GM18519 (cell line): ENCODE measurements at regions not wholly inside any gene's neighbourhood (a gene's known extent, or its start where the extent isn't known, plus 50 kb on each side); places are given as distances from the start of the nearest gene placed in this dataset.
A peak's percentile ranks its signal among the peaks of the same experiment; 100 is the strongest.
"Not testable (repeated sequence)": the region's sequence is repeated elsewhere in the genome, so short reads cannot be mapped to it uniquely, and the experiment has no call there.

Experiments used
- ATAC-seq: cut with Tn5 transposase; IDR thresholded peaks from one replicate; pipeline ENCODE4 v1.9.1; 2021; ENCODE audit warnings: mild to moderate bottlenecking, moderate library complexity; ENCODE audit not compliant: unreplicated experiment, low FRiP score

- no peak for ATAC-seq
Measured at GRCh38 chr15:56812221-56812620, 78.9 kb upstream of the ZNF280D start.

GRCh38 chr15:56811586-56811985 is 78.3 kb upstream of the ZNF280D start:
- no peak for ATAC-seq

GRCh38 chr15:56808160-56808559 is 74.9 kb upstream of the ZNF280D start:
- ATAC-seq = no peak

- ATAC-seq = no peak
Measured at GRCh38 chr15:56806148-56806536, 72.8 kb upstream of the ZNF280D start.

DNA sequence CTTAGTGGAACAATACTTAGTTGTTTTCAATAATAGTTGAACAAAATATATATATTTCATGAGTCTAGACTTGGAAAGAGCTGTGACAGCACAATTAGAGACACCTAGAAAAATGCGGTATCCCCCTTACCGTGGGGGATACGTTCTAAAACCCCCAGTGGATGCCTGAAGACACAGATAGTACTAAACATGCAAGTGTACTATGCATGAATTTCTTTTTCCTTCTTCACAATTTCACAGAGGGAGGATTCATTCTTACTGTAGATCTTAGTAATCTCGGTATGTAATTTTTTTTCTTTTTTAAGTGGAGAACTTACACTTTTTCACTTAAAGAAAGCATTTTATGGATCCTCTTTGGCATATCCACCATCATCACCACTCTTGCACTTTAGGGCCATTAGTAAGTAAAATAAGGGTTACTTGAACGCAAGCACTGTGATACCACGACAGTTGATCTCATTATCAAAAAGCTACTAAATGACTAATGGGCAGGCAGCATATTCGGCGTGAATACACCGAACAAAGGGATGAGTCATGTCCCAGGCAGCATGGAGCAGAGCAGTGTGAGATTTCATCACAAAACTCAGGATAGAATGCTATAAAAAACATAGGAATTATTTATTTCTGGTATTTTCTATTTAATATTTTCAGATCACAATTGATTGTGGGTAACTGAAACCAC is 72.3 kb upstream of the ZNF280D start:
- no peak for ATAC-seq

DNA sequence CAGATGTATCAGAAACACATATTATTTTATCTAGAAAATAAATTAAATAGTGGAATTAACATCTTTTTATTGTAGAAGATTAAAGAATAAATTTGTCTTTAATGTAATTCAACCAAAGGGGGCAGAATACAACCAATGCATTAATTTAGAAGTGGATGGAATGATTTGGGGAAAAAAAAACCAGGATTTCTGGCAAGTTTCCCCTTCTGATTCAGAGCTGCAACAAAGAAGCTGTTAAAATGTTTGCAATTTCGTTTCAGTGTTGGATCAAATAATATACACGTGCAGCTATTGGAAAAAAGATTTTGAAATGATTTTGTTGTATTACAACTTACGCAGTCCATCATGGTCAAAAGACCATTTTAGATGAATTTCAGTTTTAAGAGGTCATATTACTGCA is 71.6 kb upstream of the ZNF280D start:
- no peak for ATAC-seq

GRCh38 chr15:56804279-56804678 is 71.0 kb upstream of the ZNF280D start:
- ATAC-seq = no peak

DNA sequence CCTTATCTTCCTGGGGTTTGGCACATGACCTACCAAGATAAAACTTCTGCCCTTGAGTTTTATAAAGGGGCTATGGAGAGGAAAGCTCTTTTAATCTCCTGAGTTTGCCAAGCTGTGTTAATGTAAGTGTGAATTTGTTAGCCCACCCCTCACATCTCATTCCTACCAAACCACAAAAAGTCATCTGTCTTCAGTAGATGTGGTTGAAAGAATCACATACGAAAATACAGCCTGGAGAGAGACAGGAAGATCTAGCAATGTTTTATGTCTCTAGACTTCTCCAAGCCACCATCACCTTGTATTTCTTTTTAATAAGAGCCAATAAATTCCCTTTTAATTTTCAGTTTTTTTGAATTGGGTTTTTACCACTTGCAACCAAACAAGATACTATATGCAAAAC is 68.9 kb upstream of the ZNF280D start:
- ATAC-seq = no peak

- ATAC-seq = peak; percentile 42
Measured at GRCh38 chr15:56798639-56799038, 65.3 kb upstream of the ZNF280D start.

- ATAC-seq = no peak
Measured at GRCh38 chr15:56797720-56798275, 64.5 kb upstream of the ZNF280D start.

DNA sequence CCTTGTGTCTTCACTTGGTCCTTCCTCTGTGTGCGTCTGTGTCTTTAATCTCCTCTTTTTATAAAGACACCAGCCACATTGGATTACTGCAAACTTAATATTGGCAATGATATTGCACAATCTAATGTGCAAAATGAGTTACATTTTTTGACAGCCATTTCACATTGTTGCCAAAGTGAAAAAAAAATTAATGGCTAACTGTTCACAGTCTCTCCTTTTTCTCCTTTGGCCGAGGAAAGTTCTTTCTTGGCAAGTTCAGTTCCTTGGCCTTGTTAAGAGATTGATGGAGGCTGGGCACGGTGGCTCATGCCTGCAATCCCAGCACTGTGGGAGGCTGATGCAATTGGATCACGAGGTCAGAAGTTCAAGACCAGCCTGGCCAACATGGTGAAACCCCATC is 62.2 kb upstream of the ZNF280D start:
- no peak for ATAC-seq

DNA sequence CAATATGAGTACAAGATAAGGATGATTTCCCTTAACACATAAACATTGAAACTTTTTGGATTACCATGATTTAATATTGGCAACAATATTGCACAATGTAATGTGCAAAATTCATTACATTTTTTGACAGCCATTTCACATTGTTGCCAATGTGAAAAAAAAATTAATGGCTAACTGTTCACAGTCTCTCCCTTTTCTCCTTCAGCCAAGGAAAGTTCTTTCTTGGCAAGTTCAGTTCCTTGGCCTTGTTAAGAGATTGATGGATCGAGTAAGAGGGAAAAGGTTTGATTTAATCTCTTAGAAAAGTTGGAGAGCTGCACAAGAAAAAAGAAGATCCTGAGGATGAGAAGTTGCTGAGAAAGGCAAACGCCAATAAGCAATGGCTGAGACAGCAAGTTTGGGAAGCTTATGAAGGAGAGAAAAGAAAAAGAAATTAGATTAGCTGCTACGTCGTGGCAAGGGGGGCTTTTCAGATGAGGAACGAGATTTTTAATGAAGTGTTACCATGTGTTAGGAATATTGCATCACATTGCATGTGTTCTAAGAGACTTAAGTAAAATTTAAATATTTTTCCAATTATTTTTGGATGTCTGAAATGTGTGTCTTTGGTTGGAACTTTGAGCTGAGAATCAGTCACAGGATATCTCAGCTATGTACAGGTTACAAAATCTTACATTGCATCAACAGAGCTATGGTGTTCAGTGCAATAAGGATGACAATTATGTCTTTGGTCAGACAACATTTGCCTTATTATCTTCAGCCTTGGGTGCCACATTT is 61.4 kb upstream of the ZNF280D start:
- ATAC-seq = no peak

GRCh38 chr15:56794165-56794552 is 60.9 kb upstream of the ZNF280D start:
- ATAC-seq = no peak

DNA sequence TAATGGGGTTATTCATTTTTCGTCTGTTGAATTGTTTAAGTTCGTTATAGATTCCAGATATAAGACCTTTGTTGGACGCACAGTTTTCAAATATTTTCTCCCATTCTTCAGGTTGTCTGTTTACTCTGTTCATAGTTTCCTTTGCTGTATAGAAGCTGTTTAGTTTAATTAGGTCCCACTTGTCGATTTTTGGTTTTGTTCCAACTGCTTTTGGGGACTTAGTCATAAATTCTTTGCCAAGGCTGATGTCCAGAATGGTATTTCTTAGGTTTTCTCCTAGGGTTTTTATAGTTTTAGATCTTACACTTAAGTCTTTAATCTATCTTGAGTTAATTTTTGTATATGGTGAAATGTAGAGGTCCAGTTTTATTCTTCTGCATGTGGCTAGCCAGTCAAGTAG is 58.9 kb upstream of the ZNF280D start:
- ATAC-seq = no peak

- ATAC-seq = not testable (repeated sequence)
Measured at GRCh38 chr15:56791521-56791920, 58.2 kb upstream of the ZNF280D start.

DNA sequence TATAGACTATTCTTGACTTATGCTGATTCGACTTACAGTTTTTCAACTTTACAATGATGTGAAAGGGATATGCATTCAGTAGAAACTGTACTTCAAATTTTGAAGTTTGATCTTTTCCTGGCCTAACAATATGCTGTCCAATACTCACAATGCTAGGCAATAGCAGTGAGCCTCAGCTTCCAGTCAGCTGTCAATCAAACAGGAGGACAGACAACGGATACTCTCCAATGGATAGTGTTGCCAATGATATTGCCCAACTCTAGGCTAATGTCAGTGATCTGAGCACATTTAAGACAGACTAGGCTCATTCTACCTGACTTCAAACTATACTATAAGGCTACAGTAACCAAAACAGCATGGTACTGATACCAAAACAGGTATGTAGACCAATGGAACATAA is 55.0 kb upstream of the ZNF280D start:
- ATAC-seq = no peak

DNA sequence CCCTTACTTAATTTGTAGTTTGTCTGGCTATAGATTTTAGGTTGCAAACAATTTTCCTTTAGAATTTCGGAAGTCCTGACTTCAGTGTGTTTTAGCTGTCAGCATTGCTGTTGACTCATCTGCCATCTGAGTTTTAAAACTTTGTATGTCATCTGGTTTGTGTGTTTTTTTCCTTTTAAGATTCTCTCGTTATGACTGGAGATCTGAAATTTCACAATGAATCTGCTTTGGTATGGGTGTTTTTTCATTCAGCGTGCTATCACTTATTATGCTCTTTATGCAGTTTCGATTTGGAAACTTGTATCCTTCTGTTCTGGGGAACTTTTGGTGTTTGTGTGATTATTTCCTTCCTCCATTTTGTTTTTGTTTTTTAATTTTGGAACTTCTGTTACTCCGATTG is 53.7 kb upstream of the ZNF280D start:
- ATAC-seq = no peak

GRCh38 chr15:56783857-56784661 is 50.8 kb upstream of the ZNF280D start:
- ATAC-seq = no peak

- no peak for ATAC-seq
Measured at GRCh38 chr15:56783156-56783856, 50.0 kb upstream of the ZNF280D start.
